NCI-H2029 (cell line): ENCODE measurements at regions not wholly inside any gene's neighbourhood (a gene's known extent, or its start where the extent isn't known, plus 50 kb on each side); places are given as distances from the start of the nearest gene placed in this dataset.

Experiments used
- DNase-seq: peaks from one replicate; lab custom pipeline; 2025; lab: John Stamatoyannopoulos, UW

GRCh38 chr10:58140691-58141347 is 126.9 kb downstream of the IPMK start:
- no peak for DNase-seq

- no peak for DNase-seq
Measured at GRCh38 chr10:58140054-58140453, 127.6 kb downstream of the IPMK start.

GRCh38 chr10:58137813-58138212 is 129.9 kb downstream of the IPMK start:
- DNase-seq: no peak

- no peak for DNase-seq
Measured at GRCh38 chr10:58115218-58116050, 152.3 kb downstream of the IPMK start.

- DNase-seq: no peak
Measured at GRCh38 chr10:58109731-58110130, 158.0 kb downstream of the IPMK start.

- DNase-seq: no peak
Measured at GRCh38 chr10:58107506-58107905, 160.2 kb downstream of the IPMK start.

GRCh38 chr10:58106211-58107035 is 161.3 kb downstream of the IPMK start:
- DNase-seq: no peak

GRCh38 chr10:58104351-58104751 is 163.3 kb downstream of the IPMK start:
- DNase-seq: no peak

- no peak for DNase-seq
Measured at GRCh38 chr10:58102897-58103296, 164.8 kb downstream of the IPMK start.

GRCh38 chr10:58101682-58102081 is 166.0 kb downstream of the IPMK start:
- DNase-seq: no peak

GRCh38 chr10:58094985-58095718 is 172.5 kb downstream of the IPMK start:
- no peak for DNase-seq

GRCh38 chr10:58091886-58092285 is 175.8 kb downstream of the IPMK start:
- DNase-seq: no peak

GRCh38 chr10:58089739-58090138 is 178.0 kb downstream of the IPMK start:
- no peak for DNase-seq

- DNase-seq: no peak
Measured at GRCh38 chr10:58087896-58088295, 179.8 kb downstream of the IPMK start.

- no peak for DNase-seq
Measured at GRCh38 chr10:58086763-58087150, 180.9 kb downstream of the IPMK start.

- no peak for DNase-seq
Measured at GRCh38 chr10:58086144-58086762, 181.4 kb downstream of the IPMK start.

- no peak for DNase-seq
Measured at GRCh38 chr10:58082248-58082647, 185.4 kb downstream of the IPMK start.

GRCh38 chr10:58081353-58081752 is 186.3 kb downstream of the IPMK start:
- no peak for DNase-seq

- DNase-seq: no peak
Measured at GRCh38 chr10:58079461-58079860, 188.2 kb downstream of the IPMK start.

GRCh38 chr10:58072634-58073033 is 195.1 kb downstream of the IPMK start:
- DNase-seq: no peak

GRCh38 chr10:58070956-58071355 is 196.7 kb downstream of the IPMK start:
- DNase-seq: peak; percentile 9

GRCh38 chr10:58068809-58069208 is 198.9 kb downstream of the IPMK start:
- DNase-seq: no peak
